ENCODE measurements at regions not wholly inside any gene's neighbourhood (a gene's known extent, or its start where the extent isn't known, plus 50 kb on each side); places are given as distances from the start of the nearest gene placed in this dataset.

DNA sequence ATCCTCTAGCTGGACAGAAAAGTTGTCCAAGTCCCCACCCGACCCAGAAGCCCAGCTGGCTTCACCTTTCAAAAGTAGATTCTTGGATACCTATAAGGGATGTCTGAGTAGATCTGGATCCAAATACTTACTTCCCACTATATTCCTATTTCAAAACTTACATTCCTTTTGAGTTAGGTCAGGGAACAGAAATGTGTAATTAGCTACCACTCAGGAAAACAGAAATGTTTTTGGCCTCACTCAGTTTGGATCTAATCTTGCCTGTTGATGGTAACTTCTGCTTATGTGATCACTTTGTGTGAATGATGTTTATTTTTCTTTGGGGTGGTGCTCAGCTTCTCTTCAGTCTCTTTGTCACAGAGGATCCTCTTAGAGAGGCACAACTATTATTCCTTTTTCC is 814.4 kb upstream of the RGS18 start:
- H3K27ac Mint-ChIP-seq: no peak overlapping the region
- Histone ChIP-seq H3K4me2 (no peak overlapping the region), H3K79me2 (ENCODE audit: low read depth) (no peaks in the 10 kb centered on the region), H3K9ac (no peak overlapping the region), H3K4me3 (no peak overlapping the region), H4K20me1 (ENCODE audit: low read depth) (no peaks in the 10 kb centered on the region), H3K36me3 (no peaks in the 10 kb centered on the region), H3K9me3 (ENCODE audit: low read depth) (no peaks in the 10 kb centered on the region), H3K27ac (no peak overlapping the region), H3K27me3 (no peaks in the 10 kb centered on the region), H2AFZ (replicated peaks) (no peak overlapping the region), H3F3A (ENCODE audit: low read depth) (no peaks in the 10 kb centered on the region), H3K4me1 (no peaks in the 10 kb centered on the region)
- peaks cover 2% of the 10 kb centered on the region for H3K27me3 Mint-ChIP-seq (ENCODE audit: insufficient read depth, low read depth)
- peaks cover 9% of the 10 kb centered on the region for H3K9me3 Mint-ChIP-seq
- H3K36me3 Mint-ChIP-seq: no peaks in the 10 kb centered on the region
- H3K4me3 Mint-ChIP-seq: no peak overlapping the region
- H3K4me1 Mint-ChIP-seq: no peaks in the 10 kb centered on the region
- DNase-seq (ENCODE audit: low spot score): no peak
- TF ChIP-seq EZH2phosphoT487 (IDR thresholded peaks at IDR 0.05): no peak
- no peak for TF ChIP-seq EZH2 (IDR thresholded peaks at IDR 0.05)
- TF ChIP-seq, protein P1, sequence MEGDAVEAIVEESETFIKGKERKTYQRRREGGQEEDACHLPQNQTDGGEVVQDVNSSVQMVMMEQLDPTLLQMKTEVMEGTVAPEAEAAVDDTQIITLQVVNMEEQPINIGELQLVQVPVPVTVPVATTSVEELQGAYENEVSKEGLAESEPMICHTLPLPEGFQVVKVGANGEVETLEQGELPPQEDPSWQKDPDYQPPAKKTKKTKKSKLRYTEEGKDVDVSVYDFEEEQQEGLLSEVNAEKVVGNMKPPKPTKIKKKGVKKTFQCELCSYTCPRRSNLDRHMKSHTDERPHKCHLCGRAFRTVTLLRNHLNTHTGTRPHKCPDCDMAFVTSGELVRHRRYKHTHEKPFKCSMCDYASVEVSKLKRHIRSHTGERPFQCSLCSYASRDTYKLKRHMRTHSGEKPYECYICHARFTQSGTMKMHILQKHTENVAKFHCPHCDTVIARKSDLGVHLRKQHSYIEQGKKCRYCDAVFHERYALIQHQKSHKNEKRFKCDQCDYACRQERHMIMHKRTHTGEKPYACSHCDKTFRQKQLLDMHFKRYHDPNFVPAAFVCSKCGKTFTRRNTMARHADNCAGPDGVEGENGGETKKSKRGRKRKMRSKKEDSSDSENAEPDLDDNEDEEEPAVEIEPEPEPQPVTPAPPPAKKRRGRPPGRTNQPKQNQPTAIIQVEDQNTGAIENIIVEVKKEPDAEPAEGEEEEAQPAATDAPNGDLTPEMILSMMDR (IDR thresholded peaks at IDR 0.05): no peak

DNA sequence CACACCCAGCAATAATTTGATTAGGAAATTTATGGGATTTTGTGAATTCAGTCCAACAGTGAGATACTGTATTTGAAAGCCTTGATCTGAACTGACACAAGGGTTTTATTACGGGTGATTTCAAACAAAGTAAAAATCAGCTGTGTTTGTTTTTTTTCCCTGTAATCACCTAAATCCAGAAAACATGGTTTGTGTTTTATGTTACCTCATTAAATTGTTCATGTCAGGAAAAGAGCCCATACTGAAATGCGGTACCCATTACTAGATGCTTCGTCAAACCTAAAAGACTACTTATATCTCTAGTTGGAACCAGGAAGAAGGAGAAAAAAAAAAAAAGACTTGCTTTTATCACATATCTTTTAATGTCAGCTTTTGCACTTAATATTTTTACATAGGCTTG is 811.9 kb upstream of the RGS18 start:
- H3K36me3 ChIP-seq: no peaks in the 10 kb centered on the region
- H3K27me3 Mint-ChIP-seq (ENCODE audit: insufficient read depth, low read depth): peaks cover 2% of the 10 kb centered on the region
- no peak overlapping the region for H3K4me2 ChIP-seq
- H3K27ac Mint-ChIP-seq: no peak overlapping the region
- H3K9me3 ChIP-seq (ENCODE audit: low read depth): no peaks in the 10 kb centered on the region
- H3K4me1 ChIP-seq: no peaks in the 10 kb centered on the region
- H3K36me3 Mint-ChIP-seq: no peaks in the 10 kb centered on the region
- no peak overlapping the region for H3K4me3 Mint-ChIP-seq
- no peak overlapping the region for H3K4me3 ChIP-seq
- H3F3A ChIP-seq (ENCODE audit: low read depth): no peaks in the 10 kb centered on the region
- no peak overlapping the region for H3K27ac ChIP-seq
- no peak for DNase-seq (ENCODE audit: low spot score)
- H2AFZ ChIP-seq (replicated peaks): no peak overlapping the region
- no peaks in the 10 kb centered on the region for H3K79me2 ChIP-seq (ENCODE audit: low read depth)
- no peaks in the 10 kb centered on the region for H3K4me1 Mint-ChIP-seq
- H4K20me1 ChIP-seq (ENCODE audit: low read depth): no peaks in the 10 kb centered on the region
- no peaks in the 10 kb centered on the region for H3K27me3 ChIP-seq
- TF ChIP-seq, protein P1 (IDR thresholded peaks at IDR 0.05): no peak
- TF ChIP-seq EZH2phosphoT487 (IDR thresholded peaks at IDR 0.05): no peak
- TF ChIP-seq EZH2 (IDR thresholded peaks at IDR 0.05): no peak
- H3K9me3 Mint-ChIP-seq: peaks cover 9% of the 10 kb centered on the region
- H3K9ac ChIP-seq: no peak overlapping the region

DNA sequence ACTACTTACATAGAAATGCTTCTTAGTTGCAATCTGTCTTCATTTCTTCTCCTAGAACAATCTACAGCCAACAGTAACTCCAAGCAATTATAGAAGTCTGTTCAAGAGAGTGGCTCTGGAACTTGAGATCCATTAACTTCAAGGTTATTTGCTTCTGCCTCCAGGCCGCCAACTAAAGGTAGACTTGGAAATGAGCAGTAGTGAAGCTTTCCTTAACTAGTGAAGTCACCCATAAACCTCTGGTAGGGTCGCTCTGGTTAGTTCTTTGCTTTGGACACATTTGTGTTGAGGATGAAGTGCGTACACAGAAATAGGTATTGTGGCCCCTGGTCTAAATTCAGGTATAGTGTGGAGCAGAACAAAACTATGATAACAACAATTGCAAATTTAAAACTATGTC is 809.9 kb upstream of the RGS18 start:
- Histone ChIP-seq H3K4me3 (no peak overlapping the region), H3K9me3 (ENCODE audit: low read depth) (no peaks in the 10 kb centered on the region), H3K27me3 (no peaks in the 10 kb centered on the region), H4K20me1 (ENCODE audit: low read depth) (no peaks in the 10 kb centered on the region), H3K36me3 (no peaks in the 10 kb centered on the region), H3K4me1 (no peaks in the 10 kb centered on the region), H3F3A (ENCODE audit: low read depth) (no peaks in the 10 kb centered on the region), H3K4me2 (no peak overlapping the region), H3K79me2 (ENCODE audit: low read depth) (no peaks in the 10 kb centered on the region), H2AFZ (replicated peaks) (no peak overlapping the region), H3K9ac (no peak overlapping the region), H3K27ac (no peak overlapping the region)
- H3K4me1 Mint-ChIP-seq: no peaks in the 10 kb centered on the region
- no peak for DNase-seq (ENCODE audit: low spot score)
- peaks cover 6% of the 10 kb centered on the region for H3K9me3 Mint-ChIP-seq
- peaks cover 2% of the 10 kb centered on the region for H3K27me3 Mint-ChIP-seq (ENCODE audit: insufficient read depth, low read depth)
- no peak overlapping the region for H3K4me3 Mint-ChIP-seq
- TF ChIP-seq EZH2 (IDR thresholded peaks at IDR 0.05): no peak
- TF ChIP-seq, protein P1 (IDR thresholded peaks at IDR 0.05): no peak
- no peak for TF ChIP-seq EZH2phosphoT487 (IDR thresholded peaks at IDR 0.05)
- H3K27ac Mint-ChIP-seq: no peak overlapping the region
- no peaks in the 10 kb centered on the region for H3K36me3 Mint-ChIP-seq

- no peaks in the 10 kb centered on the region for H3K4me1 Mint-ChIP-seq
- H3K4me1 ChIP-seq: no peaks in the 10 kb centered on the region
- H3K27me3 ChIP-seq: no peaks in the 10 kb centered on the region
- H3K36me3 Mint-ChIP-seq: no peaks in the 10 kb centered on the region
- H3K9me3 Mint-ChIP-seq: no peaks in the 10 kb centered on the region
- no peaks in the 10 kb centered on the region for H4K20me1 ChIP-seq (ENCODE audit: low read depth)
- no peak overlapping the region for H3K4me3 ChIP-seq
- no peak overlapping the region for H3K4me3 Mint-ChIP-seq
- H3K36me3 ChIP-seq: no peaks in the 10 kb centered on the region
- no peak for DNase-seq (ENCODE audit: low spot score)
- H3K27ac ChIP-seq: no peak overlapping the region
- no peaks in the 10 kb centered on the region for H3K9me3 ChIP-seq (ENCODE audit: low read depth)
- no peaks in the 10 kb centered on the region for H3K79me2 ChIP-seq (ENCODE audit: low read depth)
- H3K9ac ChIP-seq: no peak overlapping the region
- H2AFZ ChIP-seq (replicated peaks): no peak overlapping the region
- no peak overlapping the region for H3K4me2 ChIP-seq
- no peaks in the 10 kb centered on the region for H3F3A ChIP-seq (ENCODE audit: low read depth)
- TF ChIP-seq, protein P1 (IDR thresholded peaks at IDR 0.05): no peak
- TF ChIP-seq EZH2 (IDR thresholded peaks at IDR 0.05) (no peak), EZH2phosphoT487 (IDR thresholded peaks at IDR 0.05) (no peak)
- H3K27ac Mint-ChIP-seq: no peak overlapping the region
- peaks cover 2% of the 10 kb centered on the region for H3K27me3 Mint-ChIP-seq (ENCODE audit: insufficient read depth, low read depth)
Observed at GRCh38 chr1:191350938-191351337, 807.3 kb upstream of the RGS18 start.
